Neural progenitor cell (in vitro differentiated cells): ENCODE measurements at regions not wholly inside any gene's neighbourhood (a gene's known extent, or its start where the extent isn't known, plus 50 kb on each side); places are given as distances from the start of the nearest gene placed in this dataset.

ENCODE experiments used
- DNase-seq: peaks from one replicate; pipeline ENCODE4 v3.0.0-alpha.2; 2016; ENCODE audit warnings: low spot score
- H2AFZ ChIP-seq: fragments of 200-600 bp; sonication (generic); replicated peaks from 2 replicates; pipeline ENCODE4 v1.6.1; 2016; ENCODE audit warnings: antibody characterized with exemption
- H3F3A ChIP-seq: fragments of 200-600 bp; sonication (generic); 2 replicates; pipeline ENCODE4 v1.6.1; 2016; ENCODE audit warnings: antibody characterized with exemption, low read depth
- H3K27ac ChIP-seq: fragments of 200-600 bp; sonication (generic); 2 replicates; pipeline ENCODE4 v1.5.1; 2016; ENCODE audit warnings: mild to moderate bottlenecking
- H3K27me3 ChIP-seq: fragments of 200-600 bp; sonication (generic); 2 replicates; pipeline ENCODE4 v1.6.1; 2016; ENCODE audit warnings: mild to moderate bottlenecking, moderate library complexity
- H3K36me3 ChIP-seq: fragments of 200-600 bp; sonication (generic); 2 replicates; pipeline ENCODE4 v1.5.1; 2016
- H3K4me1 ChIP-seq: fragments of 200-600 bp; sonication (generic); 2 replicates; pipeline ENCODE4 v1.6.1; 2016; ENCODE audit warnings: mixed run types
- H3K4me2 ChIP-seq: fragments of 200-600 bp; sonication (generic); 2 replicates; pipeline ENCODE4 v1.6.1; 2016
- H3K4me3 ChIP-seq: fragments of 200-600 bp; sonication (generic); 2 replicates; pipeline ENCODE4 v1.5.1; 2016
- H3K79me2 ChIP-seq: fragments of 200-600 bp; sonication (generic); 2 replicates; pipeline ENCODE4 v1.6.1; 2016; ENCODE audit warnings: low read depth
- H3K9ac ChIP-seq: fragments of 200-600 bp; sonication (generic); 2 replicates; pipeline ENCODE4 v1.6.1; 2016
- H3K9me3 ChIP-seq: fragments of 200-600 bp; sonication (generic); 2 replicates; pipeline ENCODE4 v1.5.1; 2016; ENCODE audit warnings: low read depth
- H4K20me1 ChIP-seq: fragments of 200-600 bp; sonication (generic); 2 replicates; pipeline ENCODE4 v1.6.1; 2016; ENCODE audit warnings: low read depth
- H3K27ac Mint-ChIP-seq: 3 replicates; pipeline ENCODE4 v1.8.0; 2021; ENCODE audit warnings: mixed read lengths
- H3K27me3 Mint-ChIP-seq: 2 replicates; pipeline ENCODE4 v1.8.0; 2022; ENCODE audit warnings: low read depth, mild to moderate bottlenecking, inconsistent platforms, moderate library complexity, mixed read lengths; ENCODE audit not compliant: insufficient read depth
- H3K36me3 Mint-ChIP-seq: 3 replicates; pipeline ENCODE4 v1.8.0; 2021; ENCODE audit warnings: mixed read lengths
- H3K4me1 Mint-ChIP-seq: 3 replicates; pipeline ENCODE4 v1.8.0; 2021; ENCODE audit warnings: mixed read lengths
- H3K4me3 Mint-ChIP-seq: 3 replicates; pipeline ENCODE4 v1.8.0; 2021; ENCODE audit warnings: mild to moderate bottlenecking, moderate library complexity, mixed read lengths
- H3K9me3 Mint-ChIP-seq: 3 replicates; pipeline ENCODE4 v1.8.0; 2020; ENCODE audit warnings: mixed read lengths
- CTCF ChIP-seq: fragments of 200-600 bp; sonication (generic); IDR thresholded peaks from 2 replicates; pipeline ENCODE4 v1.5.1; 2017; ENCODE audit warnings: antibody characterized with exemption, mild to moderate bottlenecking
- EZH2 ChIP-seq: fragments of 200-600 bp; sonication (generic); IDR thresholded peaks from 2 replicates; pipeline ENCODE4 v1.6.1; 2017; ENCODE audit warnings: antibody characterized with exemption, mild to moderate bottlenecking, moderate library complexity
- EZH2phosphoT487 ChIP-seq: fragments of 200-600 bp; sonication (generic); IDR thresholded peaks from 2 replicates; pipeline ENCODE4 v1.6.1; 2017; ENCODE audit warnings: antibody characterized with exemption

DNA sequence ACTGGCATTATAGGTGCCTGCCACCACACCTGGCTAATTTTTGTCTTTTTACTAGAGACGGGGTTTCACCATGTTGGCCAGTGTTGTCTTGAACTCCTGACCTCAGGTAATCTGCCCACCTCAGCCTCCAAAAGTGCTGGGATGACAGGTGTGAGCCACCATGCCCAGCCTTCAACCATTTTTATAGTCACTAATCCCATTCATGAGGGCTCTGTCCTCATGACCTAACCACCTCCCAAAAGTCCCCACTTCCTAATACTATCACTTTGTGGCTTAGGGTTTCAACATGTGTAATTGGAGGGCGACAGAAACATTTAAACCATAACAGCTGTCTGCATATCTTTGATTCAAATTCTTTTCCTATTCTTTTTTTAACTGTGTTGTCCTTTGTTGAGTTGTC, 229.6 kb upstream of the AGA start:
- Histone ChIP-seq H3K27ac (no peak overlapping the region), H2AFZ (no peak overlapping the region), H3K36me3 (no peaks in the 10 kb centered on the region), H3F3A (no peaks in the 10 kb centered on the region), H3K9me3 (no peaks in the 10 kb centered on the region), H3K4me2 (no peak overlapping the region), H3K4me1 (no peaks in the 10 kb centered on the region), H4K20me1 (no peaks in the 10 kb centered on the region), H3K4me3 (no peak overlapping the region), H3K27me3 (no peaks in the 10 kb centered on the region), H3K9ac (no peak overlapping the region), H3K79me2 (no peaks in the 10 kb centered on the region)
- no peaks in the 10 kb centered on the region for H3K27me3 Mint-ChIP-seq
- H3K36me3 Mint-ChIP-seq = no peaks in the 10 kb centered on the region
- no peak overlapping the region for H3K27ac Mint-ChIP-seq
- no peak for DNase-seq
- H3K4me3 Mint-ChIP-seq = no peak overlapping the region
- no peaks in the 10 kb centered on the region for H3K4me1 Mint-ChIP-seq
- no peak for TF ChIP-seq CTCF
- no peak for TF ChIP-seq EZH2phosphoT487
- no peak for TF ChIP-seq EZH2
- H3K9me3 Mint-ChIP-seq = no peaks in the 10 kb centered on the region

DNA sequence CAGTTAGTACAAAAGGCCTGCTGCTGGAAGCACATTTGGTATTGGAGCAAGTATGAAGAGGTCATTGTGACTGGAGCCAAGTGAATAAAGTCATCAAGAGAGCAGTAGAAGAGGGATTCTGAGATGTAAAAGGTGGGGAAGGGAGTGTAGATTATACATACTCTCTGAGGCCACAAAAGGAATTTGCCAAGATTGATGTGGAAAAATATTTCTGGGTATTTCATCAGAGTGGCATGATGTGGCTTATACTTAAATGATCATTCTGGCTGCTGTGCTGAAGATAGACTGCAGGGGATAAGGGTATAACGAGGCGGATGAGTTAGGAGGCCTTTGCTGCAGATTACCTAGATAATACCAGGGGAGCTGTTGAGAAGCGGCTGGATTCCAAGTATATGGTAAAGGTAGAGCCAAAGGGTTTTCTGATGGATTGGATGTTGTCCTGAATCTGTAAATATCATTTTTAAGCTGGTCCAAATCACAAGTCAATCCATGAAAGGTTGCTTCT, 231.8 kb upstream of the AGA start:
- TF ChIP-seq CTCF (no peak), EZH2 (no peak), EZH2phosphoT487 (no peak)

GRCh38 chr4:177680308-177680707, 238.1 kb upstream of the AGA start:
- Histone ChIP-seq H3K36me3 (no peaks in the 10 kb centered on the region), H3K9ac (no peak overlapping the region), H3K27ac (no peak overlapping the region), H3K4me1 (no peaks in the 10 kb centered on the region), H2AFZ (no peak overlapping the region), H4K20me1 (no peaks in the 10 kb centered on the region), H3K27me3 (no peaks in the 10 kb centered on the region), H3K79me2 (no peaks in the 10 kb centered on the region), H3K4me3 (no peak overlapping the region), H3K4me2 (no peak overlapping the region), H3F3A (no peaks in the 10 kb centered on the region), H3K9me3 (no peaks in the 10 kb centered on the region)
- Mint-ChIP-seq H3K4me3 (no peak overlapping the region), H3K27ac (no peak overlapping the region), H3K4me1 (no peaks in the 10 kb centered on the region), H3K27me3 (no peaks in the 10 kb centered on the region), H3K9me3 (no peaks in the 10 kb centered on the region), H3K36me3 (no peaks in the 10 kb centered on the region)
- no peak for DNase-seq
- no peak for TF ChIP-seq EZH2phosphoT487
- TF ChIP-seq EZH2 = no peak

More for the DNA sequence above, 231.8 kb upstream of the AGA start:
- no peak overlapping the region for H3K9ac ChIP-seq
- no peak for DNase-seq
- H4K20me1 ChIP-seq = no peaks in the 10 kb centered on the region
- Mint-ChIP-seq H3K4me1 (no peaks in the 10 kb centered on the region), H3K4me3 (no peak overlapping the region), H3K36me3 (no peaks in the 10 kb centered on the region), H3K27me3 (no peaks in the 10 kb centered on the region), H3K27ac (no peak overlapping the region), H3K9me3 (no peaks in the 10 kb centered on the region)
- H3K4me3 ChIP-seq = no peak overlapping the region
- no peaks in the 10 kb centered on the region for H3K9me3 ChIP-seq
- H3K4me2 ChIP-seq = no peak overlapping the region
- no peak overlapping the region for H3K27ac ChIP-seq
- no peaks in the 10 kb centered on the region for H3K27me3 ChIP-seq
- no peak overlapping the region for H2AFZ ChIP-seq
- no peaks in the 10 kb centered on the region for H3F3A ChIP-seq
- no peaks in the 10 kb centered on the region for H3K79me2 ChIP-seq
- H3K4me1 ChIP-seq = no peaks in the 10 kb centered on the region
- H3K36me3 ChIP-seq = no peaks in the 10 kb centered on the region

DNA sequence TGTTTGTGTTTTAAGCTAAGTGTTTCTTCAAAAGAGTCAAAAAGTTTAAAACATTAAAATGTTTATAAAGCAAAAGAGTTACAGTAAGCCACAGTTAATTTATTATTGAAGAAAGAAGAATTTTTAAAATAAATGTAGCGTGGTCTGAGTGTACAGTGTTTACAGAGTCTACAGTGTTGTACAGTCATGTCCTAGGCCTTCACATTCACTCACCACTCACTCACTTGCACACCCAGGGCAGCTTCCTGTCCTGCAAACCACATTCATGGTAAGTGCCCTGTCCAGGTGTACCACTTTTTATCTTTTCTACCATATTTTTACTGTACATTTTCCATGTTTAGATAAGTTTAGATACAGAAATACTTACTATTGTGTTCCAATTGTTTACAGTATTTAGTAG, 239.7 kb upstream of the AGA start:
- Histone ChIP-seq H3K27me3 (no peaks in the 10 kb centered on the region), H3K4me1 (no peaks in the 10 kb centered on the region), H3F3A (no peaks in the 10 kb centered on the region), H3K4me3 (no peak overlapping the region), H3K79me2 (no peaks in the 10 kb centered on the region), H3K36me3 (no peaks in the 10 kb centered on the region), H2AFZ (no peak overlapping the region), H3K9ac (no peak overlapping the region), H3K27ac (no peak overlapping the region), H3K9me3 (no peaks in the 10 kb centered on the region), H4K20me1 (no peaks in the 10 kb centered on the region), H3K4me2 (no peak overlapping the region)
- TF ChIP-seq EZH2phosphoT487 (no peak), EZH2 (no peak), CTCF (no peak)
- Mint-ChIP-seq H3K27me3 (no peaks in the 10 kb centered on the region), H3K4me1 (no peaks in the 10 kb centered on the region), H3K36me3 (no peaks in the 10 kb centered on the region), H3K4me3 (no peak overlapping the region), H3K9me3 (no peaks in the 10 kb centered on the region), H3K27ac (no peak overlapping the region)
- DNase-seq = no peak
